ENCODE measurements at regions not wholly inside any gene's neighbourhood (a gene's known extent, or its start where the extent isn't known, plus 50 kb on each side); places are given as distances from the start of the nearest gene placed in this dataset.

DNA sequence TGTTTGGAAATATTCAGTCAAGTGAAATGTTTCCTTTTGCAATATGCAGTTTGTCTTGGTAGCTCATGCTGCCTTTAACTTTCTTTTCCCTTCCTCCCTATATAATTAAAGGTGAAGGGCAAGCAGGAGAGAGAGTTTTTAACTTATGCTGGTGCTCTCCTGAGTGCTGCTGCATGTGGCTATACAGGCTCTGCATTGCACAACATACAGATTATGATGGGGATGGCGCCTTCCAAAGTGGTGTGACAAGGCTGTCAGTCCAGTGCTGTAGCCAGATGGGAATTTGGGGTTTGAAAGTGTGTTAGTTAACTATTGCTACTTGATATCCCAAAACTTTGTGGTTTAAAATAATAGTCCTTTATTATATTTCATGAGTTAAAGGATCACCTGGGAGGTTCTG, 199.0 kb downstream of the ATP23 start:
- no peak for DNase-seq

DNA sequence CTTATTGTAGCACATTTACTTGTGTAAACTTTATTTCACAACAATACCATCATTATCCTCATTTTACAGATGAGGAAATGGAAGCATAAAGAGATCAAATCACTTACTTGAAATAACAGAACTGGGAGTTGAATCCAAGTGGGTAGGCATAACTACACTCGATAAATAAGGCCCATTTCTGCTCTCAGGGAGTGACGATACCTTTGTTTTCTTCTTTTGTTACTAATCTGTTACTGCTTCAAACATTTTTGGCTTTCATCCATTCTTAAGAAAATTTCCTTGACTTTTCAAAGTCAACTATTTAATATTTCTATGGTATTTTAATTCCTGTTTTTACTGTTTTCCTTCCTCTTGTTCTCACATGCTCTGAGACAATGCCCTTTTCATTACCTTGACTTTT, 201.6 kb downstream of the ATP23 start:
- no peak for DNase-seq

DNA sequence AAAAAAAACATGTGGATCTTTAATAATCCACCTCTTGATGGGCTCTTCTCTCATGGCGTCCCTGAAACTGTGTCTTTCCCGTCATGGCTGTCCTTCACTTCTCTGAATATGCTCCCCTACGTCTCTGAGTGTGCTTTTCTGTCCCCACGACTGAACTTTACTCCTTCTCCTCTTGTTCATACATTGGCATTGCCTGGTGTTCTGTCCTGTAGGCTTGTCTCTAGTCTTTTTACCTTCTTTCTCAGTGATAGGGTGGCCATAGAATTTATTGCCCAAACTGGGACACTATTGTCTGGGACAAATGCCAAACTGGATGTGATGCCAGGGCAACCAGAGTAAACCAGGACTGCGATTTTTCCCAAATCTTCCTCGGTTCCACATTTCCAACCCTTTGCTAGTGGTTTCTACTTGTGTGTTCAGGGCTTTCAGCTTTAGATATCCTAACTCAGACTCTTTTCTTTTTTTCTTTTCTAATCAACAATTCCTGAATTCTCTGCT, 202.2 kb downstream of the ATP23 start:
- DNase-seq = no peak

DNA sequence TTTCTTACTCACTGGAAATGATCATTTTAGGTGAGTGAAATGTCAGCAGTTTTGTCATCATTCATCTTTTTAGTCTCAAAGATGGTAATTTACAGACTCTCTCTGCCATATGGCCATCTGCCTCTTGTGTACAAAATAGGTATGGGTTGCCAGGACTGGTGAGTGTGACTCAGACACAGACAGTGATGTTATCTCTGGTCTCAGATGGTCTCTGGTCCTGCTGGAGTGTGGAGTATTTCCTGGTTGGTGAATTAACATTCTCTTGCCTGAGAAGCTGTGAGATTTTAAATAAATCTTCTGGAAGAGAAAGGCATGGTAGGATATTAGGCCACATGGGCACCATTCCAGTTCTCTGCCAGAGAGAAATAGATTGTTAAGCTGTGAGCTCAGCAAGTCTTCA, 207.0 kb downstream of the ATP23 start:
- DNase-seq = peak; percentile 47

DNA sequence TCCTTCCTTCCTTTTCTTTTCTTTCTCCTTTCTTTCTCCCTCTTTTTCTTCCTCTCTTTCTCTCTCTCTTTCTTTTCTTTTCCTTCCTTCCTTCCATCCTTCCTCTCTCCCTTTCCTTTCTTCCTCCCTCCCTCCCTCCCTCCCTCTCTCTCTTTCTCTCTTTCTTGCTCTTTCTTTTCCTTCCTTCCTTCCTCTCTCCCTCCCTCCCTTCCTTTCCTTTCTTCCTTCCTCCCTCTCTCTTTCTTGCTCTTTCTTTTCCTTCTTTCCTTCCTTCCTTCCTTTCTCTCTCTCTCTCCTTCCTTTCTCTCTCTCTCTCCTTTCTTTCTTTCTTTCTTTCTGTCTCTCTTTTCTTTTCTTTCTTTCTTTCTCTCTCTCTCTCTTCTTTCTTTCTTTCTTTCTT, 207.6 kb downstream of the ATP23 start:
- DNase-seq = no peak

DNA sequence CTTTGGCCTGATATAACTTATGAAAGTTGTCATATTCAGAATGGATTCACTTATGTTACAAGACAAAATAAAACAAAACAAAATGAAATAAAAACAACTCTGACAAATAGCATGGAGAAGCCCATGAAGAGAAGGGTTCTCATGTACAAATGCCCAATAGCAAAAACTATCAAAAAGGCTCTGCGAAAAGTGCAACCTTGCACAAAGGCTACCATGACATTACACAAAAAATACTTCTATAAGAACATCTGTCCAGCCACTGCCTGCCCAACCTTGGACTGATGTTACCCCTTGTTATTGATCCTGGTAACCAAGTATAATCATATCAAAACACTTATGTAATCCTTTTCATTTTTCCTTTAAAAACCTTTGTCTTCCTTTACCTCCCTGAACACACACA, 213.0 kb downstream of the ATP23 start:
- no peak for DNase-seq

DNA sequence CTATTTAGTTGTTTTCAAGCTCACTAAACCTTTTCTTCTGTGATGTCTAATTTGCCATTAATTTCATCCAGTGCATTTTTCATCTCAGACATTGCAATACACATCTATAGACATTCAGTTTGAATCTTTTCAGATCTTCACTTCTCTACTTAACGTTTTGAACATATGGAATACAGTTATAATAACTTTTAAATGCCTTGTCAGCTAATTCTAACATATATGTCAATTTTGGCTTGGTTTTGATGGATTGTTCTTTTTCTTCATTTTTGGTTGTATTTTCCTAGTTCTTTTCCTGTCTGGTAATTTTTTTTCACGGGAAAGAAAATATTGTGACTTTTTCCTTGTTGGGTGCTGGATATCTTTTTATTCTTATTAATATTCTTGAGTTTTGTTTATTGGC, 215.3 kb downstream of the ATP23 start:
- no peak for DNase-seq

DNA sequence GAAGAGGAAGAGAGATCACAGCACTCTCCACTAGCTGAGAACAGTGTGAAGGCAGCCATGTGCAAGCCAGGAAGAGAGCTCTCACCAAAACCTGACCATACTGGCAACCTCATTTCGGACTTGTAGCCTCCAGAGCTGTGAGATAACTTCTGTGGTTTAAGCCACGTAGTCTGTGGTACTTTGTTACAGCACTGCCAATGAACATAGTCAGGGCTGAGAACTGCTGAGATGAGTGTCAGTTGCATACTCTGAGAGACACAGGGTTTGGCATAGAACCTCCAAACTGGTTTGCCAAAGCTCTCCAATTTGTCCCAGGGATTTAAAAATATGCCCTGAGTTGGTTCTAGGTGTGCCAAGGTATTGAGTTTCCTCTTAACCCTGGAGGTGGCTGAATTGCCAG, 218.6 kb downstream of the ATP23 start:
- peak; percentile 52 for DNase-seq

DNA sequence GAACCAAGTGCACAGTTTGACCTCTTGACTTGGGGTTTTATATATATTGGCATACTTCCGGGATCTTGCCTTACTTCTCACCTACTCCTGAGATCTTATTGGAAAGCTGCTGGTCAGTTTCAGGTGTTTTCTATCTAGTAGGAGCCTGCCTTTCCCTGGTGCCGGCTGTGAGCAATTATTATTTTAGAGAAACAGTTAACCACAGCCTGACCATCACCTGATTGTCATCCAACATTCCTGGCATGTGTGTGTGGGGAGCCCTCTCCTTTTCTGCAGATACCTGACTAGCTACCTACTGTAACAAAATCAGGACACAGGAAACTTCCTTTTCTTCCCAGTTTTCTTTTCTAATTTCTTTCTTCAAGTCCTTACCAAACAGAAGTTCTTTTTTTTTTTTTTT, 220.4 kb downstream of the ATP23 start:
- DNase-seq = no peak

DNA sequence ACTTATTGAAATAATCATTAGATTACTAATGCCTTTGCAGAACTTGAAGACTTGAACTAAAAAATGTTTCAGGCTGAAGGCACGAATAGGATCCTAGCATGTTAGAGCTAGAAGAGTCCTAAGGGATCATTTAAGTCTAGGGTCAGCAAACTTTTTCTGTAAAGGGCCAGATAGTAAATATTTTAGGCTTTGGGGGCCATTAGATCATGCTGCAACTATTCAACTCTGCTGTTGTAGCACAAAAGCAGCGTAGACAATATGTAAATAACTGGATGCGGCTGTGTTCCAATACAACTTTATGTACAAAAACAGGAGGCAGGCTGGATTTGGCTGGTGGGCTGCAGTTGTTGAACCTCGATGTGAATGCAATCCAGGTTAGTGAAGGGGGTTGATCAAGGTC, 221.7 kb downstream of the ATP23 start:
- DNase-seq = no peak

DNA sequence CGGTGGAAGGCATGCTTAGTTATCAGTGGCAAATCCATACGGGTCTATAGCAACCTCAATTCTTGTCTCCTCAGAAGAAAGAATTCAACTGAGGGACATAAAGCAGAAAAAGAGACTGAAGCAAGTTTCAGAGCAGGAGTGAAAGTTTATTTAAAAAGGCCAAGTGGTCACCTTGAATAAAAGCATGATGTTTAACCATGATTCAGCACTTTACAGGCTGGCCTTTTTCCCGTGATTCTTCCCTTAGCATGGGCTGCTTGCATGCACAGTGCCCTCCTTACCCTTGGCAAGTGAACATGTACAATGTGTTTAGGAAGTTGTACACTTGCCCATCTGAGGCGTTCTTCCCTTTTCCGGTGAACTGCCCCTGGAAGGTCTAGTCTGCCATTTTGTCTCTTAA, 225.3 kb downstream of the ATP23 start:
- DNase-seq = no peak

DNA sequence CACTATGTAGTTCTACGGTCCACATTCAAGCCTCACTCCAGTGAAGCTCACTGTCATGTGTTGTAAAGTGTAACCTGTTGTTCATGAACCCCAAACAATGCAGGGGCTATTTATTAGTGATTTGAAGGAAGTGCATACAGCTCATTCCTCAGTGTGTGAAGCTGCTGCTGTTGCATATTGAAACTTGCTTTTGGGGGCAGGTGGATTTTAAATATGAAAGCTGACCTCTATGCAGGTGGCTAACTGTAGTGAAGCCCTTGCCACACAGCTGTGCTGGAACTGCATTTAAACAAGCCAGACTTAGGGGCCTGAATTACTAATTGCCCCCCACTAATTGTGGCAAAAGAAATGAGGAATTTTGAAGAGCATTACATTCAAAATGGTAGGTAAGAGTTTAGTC, 226.3 kb downstream of the ATP23 start:
- DNase-seq = no peak

DNA sequence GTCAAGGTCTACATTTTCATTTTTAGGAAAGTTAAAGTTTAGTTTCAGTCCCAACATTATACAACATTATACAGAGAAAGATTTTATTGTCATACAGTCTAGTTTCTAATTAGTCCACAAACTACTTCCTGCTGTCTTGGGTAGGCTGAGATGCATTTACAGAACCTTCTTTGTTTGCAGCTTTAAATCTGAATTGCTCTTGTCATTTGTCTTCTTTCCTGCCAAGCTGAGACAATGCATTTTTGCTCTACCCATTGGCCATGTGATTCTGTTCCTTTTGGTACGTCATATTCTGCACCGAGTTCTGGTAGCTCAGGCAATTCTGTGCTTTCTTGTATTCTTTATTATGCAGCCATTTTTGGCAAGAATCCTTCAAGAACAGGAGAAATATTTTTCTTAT, 228.5 kb downstream of the ATP23 start:
- no peak for DNase-seq

DNA sequence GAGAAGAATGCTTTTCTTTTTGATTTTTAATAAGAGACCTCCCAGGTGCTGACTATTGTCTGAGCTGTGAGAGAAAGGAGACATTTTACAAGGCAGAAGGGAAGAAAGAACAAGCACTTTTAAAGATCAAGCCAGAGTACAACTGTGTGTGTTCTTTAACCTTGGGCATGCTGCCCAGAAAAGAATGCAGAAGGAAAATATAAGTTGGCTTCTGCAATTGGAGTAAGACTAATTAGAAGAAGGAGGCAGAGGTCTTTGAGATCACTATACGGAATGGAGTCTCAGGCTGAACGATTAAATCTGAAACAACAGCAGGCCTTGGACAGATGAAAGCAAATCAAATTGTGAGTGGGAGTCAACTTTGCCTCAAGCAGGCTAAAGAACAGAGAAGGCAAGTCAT, 230.5 kb downstream of the ATP23 start:
- DNase-seq = no peak

DNA sequence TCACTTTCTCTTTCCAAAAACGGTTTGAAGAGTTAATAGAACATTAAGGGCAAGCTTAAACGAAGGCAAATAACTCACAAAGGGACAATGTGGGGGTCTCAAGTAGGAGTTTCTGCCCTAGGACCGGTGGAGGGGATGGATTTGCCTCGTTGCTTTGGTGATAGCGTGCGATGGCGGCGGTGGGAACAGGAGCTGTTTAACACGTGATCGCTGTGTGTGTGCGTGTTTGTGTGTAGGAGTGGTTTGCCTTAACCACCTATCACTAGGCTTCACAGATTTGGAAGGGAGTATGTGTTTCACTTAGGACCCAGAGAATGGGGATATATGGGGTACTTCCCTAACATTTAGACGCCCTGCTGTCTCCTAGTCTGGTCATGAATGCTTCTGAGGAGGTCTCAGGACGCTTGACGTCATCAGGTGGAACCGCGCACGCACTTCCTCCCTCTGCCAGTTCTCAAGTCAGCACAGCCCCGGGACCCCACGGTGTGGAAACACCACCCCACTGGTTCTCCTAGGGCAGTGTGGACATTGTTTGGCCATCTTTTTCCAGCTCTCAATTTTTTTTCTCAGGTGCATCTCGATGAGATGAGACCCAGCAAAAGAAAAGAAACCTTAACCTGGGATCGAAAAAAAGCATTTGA, 231.2 kb downstream of the ATP23 start:
- DNase-seq = no peak

DNA sequence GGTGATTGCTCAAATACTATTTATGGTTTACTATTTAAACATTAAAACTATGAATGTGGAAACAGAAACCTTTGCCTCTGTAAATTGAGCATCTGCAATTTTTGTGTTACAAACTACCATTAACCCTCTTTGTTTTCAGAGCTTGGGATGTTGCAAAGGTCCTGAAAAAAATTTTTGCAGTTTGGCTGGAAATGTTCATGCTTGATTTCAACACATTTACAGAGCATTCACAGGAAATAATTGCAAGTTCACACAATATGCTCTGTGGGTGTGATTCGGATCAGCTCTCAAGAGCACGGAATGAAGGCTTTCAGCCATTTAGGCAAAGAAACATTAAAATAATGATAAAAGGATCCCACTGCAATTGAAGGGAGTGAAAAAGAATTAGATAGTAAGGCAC, 232.9 kb downstream of the ATP23 start:
- DNase-seq = no peak

DNA sequence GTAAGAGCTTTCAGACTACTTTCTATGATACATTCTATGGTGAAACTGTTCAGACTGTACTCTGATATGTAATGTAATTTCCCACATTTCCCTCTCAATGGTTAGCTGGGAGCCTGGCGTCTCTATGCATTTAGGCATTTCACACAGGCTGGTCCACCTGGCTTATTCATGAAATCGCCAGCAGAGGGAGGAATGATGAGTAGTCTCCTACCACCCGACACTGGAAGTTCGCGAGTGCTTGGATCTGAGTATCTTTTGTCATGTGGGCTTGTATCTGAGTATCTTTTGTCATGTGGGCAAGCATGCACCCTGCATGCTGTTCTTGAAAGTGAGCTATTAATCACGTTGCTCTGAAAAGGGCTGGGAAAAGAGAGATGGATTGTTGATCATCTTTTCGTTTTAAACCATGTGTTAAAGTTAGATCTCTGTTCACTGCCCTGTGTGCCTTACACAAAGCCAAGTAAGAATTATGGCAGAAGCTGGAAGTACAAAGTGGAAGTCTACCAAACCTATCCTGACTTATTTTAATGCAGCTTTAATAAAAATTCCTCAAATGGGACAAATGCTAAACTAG, 235.0 kb downstream of the ATP23 start:
- DNase-seq = peak; percentile 85

DNA sequence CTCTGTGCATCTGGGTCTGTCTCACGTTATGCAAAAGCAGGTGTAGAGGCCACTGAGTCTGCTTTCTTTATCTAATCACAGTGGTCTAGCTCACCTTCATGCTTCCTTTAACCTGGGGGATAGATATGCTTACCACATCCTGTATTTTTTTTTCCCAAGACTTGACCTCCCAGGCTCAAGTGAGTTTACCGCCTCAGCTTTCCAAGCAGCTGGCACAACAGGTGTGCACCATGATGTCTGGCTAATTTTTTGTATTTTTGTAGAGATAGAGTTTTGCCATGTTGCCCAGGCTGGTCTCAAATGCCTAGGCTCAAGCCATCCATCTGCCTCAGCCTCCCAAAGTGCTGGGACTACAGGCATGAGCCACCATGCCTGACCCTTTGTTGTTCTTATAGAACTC, 236.0 kb downstream of the ATP23 start:
- no peak for DNase-seq

DNA sequence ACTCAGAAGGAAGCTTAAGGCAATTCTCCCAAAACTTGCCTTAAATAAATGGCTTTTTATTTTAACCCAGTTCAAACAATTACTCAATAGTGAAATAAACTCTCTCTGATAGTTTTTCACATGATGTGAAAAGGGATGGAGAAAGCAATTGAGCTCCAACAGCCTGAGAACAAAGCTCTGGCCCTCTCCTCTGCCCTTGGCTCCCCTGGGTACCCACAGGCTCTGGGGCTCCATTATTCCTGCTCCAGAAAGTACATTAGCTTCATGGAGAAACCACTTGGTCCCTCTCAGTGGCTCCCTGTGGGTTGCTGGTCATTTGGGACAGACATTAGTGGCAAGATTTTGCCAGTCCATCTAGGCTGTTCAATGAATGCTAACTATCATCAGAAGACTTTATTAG, 242.8 kb downstream of the ATP23 start:
- no peak for DNase-seq

DNA sequence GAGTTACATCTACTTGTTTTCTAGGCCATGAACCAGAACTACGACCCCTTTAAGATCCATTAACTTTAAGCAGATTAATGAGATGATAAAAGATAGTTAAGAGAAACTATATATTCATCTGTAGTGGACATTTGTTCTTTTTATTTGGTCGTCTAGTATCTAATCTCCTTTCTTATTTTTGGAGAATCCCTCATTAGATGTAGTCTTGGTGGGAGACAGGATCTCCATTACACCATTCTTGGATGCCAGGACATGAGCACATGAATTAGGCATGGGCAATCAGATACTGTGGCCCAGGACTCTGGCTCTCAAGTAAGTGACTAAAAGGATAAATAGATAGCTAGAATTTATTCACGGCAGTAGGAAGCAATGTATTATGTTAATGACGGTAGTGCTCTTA, 245.0 kb downstream of the ATP23 start:
- no peak for DNase-seq

DNA sequence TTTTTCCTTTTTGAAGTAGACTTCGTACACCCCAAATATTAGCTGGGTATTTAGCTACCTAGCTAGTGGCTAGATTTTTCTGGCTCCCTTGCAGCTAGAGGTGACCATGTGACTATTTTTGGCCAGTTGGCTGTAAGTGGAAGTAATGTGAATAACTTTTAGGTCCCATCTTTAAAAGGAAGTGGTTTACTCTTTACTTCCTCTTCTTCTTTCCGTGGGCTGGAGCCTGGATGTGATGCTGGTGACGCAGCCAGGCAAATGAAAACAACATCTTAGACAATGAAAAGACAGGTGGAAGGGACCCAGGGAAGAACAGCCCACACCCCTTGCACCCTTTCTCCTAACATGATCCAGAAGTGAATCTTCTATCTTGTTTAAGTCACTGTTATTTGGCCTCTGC, 245.5 kb downstream of the ATP23 start:
- peak; percentile 32 for DNase-seq

DNA sequence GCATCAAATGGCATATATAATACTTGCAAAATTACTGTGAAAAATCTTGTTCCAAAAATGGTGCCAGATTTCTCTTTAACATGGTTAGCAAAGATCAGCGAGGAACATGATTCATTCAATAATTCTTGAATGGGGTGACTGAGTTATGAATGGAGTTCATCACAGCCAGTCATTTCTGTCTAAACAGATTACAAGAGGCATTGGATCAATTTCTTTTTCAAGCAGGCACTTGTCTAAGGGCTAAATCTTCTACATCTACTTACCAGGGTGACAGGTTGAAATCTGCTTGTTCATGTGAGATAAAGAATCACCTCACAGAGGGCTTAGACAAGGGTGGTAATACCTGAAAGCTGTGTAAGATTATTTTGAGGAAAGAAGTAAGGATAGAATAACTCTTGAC, 247.7 kb downstream of the ATP23 start:
- no peak for DNase-seq

DNA sequence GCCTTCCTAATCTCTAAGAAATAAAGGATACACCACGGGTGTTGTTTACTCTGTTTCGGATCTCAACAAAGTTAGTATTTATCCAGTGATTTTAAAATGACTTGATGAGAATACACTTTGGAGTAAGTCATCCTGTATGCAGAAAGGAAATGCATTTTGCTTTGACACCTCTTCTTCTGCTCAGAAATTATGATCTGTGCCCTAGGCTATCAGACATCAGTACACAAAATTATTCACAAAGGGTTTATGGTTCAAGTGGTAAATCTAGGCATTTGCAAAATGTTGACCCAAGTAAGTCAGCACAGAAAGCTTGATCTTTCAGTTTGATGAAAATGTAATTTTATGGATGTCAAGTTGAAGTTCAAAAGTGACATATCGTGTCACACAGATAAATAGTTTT, 248.5 kb downstream of the ATP23 start:
- no peak for DNase-seq

DNA sequence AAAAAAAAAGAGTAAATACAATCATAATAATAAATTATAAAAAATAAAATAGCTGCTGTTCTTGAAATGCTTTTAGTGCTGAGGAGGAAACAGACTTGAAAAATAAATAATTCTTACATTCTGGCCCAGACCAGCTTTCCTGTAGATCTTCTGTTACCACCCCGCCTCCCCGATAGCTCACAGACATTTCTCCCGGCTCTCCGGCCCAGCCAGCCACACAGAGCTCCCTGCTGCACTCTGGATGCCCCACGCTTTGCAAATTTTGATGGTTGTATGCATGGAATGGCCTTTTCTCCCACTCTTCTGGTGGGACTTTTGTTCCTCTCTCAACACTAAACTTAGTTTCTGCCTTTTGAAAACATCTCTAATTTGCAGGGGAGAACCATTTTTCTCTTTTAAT, 249.3 kb downstream of the ATP23 start:
- no peak for DNase-seq

DNA sequence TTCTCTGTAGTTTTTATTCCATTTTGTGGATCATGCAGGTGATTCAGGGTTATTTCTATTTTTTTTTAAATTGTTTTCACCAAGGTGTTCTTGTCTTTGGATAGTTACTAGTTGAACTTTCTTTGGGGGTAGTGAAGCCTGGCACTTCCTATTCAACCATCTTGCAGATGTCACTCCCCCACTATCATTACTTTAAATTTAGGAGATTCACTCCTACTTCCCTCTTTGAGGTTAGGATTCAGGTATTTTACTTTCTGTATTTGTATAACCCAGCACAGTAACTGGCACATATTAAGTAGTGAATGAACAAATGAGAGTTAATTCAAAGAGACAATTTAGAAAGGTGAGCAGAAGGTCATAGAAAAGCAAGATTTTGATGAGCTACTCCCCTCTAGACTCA, 255.6 kb downstream of the ATP23 start:
- no peak for DNase-seq

Measured in OCI-M1 (cell line).